Breast epithelium (tissue), 3 donors: ENCODE measurements at regions not wholly inside any gene's neighbourhood (a gene's known extent, or its start where the extent isn't known, plus 50 kb on each side); places are given as distances from the start of the nearest gene placed in this dataset.

ENCODE experiments used
- POLR2A ChIP-seq: fragments of 450-650 bp; IDR thresholded peaks from one replicate; pipeline ENCODE4 v1.6.1; 2016; ENCODE audit warnings: antibody characterized with exemption, mild to moderate bottlenecking, moderate library complexity
- TF ChIP-seq, protein P1 (sequence below), 3 donors: fragments of 450-650 bp; IDR thresholded peaks; one replicate each; pipeline ENCODE4 v1.5.1; 2016 to 2017; ENCODE audit warnings: antibody characterized with exemption in 3 of 3, mild to moderate bottlenecking in 3 of 3, moderate library complexity in 3 of 3

DNA sequence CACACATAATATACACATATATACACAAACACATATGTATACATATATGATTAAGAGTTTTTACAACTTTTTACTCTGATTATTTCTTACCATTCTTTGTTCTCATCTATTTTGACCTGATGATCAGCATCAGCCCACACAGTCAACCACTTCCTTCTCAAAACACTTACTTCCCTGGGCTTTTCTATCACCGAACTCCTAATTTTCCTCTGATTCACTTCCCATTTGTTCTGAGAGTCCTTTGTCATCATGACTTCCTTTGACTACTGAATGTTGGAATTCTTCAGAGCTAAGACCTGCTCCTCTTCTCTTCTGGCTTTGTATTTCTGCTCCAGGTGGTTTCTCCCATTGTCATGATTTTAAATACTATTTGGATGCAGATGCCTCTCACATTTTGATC is 209.5 kb upstream of the AFF2 start:
- TF ChIP-seq POLR2A, result no peak
- TF ChIP-seq, protein P1, sequence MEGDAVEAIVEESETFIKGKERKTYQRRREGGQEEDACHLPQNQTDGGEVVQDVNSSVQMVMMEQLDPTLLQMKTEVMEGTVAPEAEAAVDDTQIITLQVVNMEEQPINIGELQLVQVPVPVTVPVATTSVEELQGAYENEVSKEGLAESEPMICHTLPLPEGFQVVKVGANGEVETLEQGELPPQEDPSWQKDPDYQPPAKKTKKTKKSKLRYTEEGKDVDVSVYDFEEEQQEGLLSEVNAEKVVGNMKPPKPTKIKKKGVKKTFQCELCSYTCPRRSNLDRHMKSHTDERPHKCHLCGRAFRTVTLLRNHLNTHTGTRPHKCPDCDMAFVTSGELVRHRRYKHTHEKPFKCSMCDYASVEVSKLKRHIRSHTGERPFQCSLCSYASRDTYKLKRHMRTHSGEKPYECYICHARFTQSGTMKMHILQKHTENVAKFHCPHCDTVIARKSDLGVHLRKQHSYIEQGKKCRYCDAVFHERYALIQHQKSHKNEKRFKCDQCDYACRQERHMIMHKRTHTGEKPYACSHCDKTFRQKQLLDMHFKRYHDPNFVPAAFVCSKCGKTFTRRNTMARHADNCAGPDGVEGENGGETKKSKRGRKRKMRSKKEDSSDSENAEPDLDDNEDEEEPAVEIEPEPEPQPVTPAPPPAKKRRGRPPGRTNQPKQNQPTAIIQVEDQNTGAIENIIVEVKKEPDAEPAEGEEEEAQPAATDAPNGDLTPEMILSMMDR (IDR thresholded peaks at IDR 0.05), result no peak
